Left renal cortex interstitium (tissue), 4 donors: ENCODE measurements at regions not wholly inside any gene's neighbourhood (a gene's known extent, or its start where the extent isn't known, plus 50 kb on each side); places are given as distances from the start of the nearest gene placed in this dataset.
A peak's percentile ranks its signal among the peaks of the same experiment; 100 is the strongest.

Experiments
- DNase-seq, 4 donors: peaks; one replicate each; pipeline ENCODE4 v3.0.0-alpha.2; 2013; ENCODE audit warnings: low read depth in 4 of 4, low spot score in 2 of 4, missing footprints in 1 of 4

DNA sequence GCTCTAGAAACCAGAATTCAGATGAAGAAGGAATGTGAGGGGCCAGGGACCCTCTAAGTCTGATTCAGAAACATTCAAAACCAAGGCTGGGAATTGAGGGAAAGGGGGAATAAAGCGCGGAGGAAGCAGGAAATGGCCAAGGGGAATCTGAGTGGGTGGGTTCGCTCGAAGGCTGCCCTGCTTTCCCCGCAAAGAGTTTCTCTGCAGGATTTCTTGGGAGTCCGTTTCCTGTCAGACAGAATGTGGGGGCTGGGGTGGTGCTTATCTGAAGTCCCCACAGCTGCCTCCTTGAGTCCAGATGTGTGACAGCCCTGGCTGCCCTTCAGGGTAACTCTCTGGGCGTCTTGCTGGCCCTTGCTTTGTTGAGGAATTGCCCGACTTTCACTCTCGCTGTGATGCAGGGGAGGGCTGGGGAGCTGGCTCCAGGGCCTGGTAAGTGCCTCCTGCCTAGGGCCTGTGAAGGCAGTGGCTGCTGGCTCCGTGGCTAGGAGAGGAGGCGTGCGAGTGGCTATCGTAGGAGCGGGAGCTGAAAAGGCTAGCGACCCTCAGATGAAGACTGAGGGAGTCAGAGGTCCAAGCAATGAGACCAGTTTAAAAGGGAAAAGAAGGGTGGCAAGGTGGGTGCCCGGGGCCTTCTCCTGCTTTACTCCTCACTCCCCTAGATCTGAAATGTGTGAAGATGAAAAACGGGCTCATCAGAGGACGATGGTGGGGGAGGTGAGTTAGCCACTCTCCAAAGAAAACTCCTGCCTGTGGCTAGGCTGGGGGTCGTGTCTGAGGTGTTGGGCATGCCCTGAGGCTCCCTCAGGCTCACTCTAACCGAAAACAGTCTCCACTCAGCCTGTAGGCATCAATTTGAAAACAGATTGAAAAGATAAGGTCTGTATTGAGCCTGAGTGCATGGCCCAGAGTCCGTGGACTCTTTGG lies 143.9 kb upstream of the UMPS start:
- no peak for DNase-seq

GRCh38 chr3:124587053-124587408 lies 143.2 kb upstream of the UMPS start:
- DNase-seq: no peak

- DNase-seq: no peak
These were observed 142.2 kb upstream of the UMPS start for GRCh38 chr3:124588036-124588435.

- no peak for DNase-seq
These were observed 141.5 kb upstream of the UMPS start for GRCh38 chr3:124588794-124589193.

- no peak for DNase-seq
These were observed 138.6 kb upstream of the UMPS start for GRCh38 chr3:124591699-124592098.

DNA sequence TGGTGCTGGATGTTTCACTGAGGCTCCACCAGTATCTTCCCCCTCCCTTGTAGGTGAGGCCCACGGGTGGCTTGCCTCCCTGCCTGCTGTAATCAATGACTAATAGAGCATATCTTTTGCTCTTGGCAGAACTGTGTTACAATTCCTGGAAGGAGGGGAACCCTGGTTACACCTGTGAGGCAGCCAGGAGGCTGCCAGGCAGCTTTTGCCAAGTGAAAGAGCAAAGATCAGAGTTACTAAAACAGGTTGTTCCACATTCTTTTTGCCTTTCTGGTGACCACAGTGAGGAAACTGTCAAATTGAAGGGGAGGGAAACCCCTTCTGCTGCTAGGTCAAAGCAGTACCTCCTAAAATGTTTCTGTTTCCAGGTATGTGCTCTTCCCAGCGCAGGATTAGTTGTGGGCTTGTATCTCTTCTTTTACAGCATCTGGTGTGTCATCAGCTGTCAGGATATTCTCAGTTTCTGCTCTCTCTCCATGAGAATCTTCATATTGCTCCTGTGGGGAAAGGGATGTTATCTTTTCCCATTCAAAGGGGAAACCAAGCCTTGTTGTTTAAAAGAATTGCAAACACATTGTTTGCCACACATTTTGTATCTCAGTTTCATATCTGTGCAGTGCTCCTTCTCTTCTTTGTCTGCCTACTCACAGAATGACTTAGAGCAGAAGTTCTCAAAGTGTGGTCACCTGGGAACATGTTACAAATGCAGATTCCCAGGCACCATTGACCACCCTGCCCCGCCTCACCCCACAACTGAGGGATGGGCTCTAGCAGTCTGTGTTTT lies 137.4 kb upstream of the UMPS start:
- peak in 1 of 4 donors; percentile 45 for DNase-seq

GRCh38 chr3:124593442-124593829 lies 136.8 kb upstream of the UMPS start:
- DNase-seq: no peak

DNA sequence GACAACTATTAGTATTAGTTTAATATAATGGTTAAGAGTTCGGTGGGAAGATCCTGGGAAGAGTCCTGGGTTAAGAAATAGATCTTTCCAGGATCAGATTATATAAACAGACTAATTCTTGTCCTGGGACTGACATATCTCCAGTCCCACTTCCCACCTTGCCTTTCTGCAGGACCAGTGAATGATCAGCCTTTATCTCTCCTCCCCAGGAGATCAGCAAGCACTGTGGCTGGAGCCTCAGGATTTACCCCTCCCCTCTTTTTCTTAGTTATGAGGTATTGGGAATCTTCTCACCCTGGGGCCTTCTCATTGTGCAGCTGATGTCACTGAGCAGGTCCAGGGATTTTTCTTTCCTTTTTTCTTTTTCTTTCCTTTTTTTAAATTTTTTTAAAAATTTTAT lies 135.7 kb upstream of the UMPS start:
- DNase-seq: no peak

GRCh38 chr3:124597273-124597672 lies 133.0 kb upstream of the UMPS start:
- DNase-seq: no peak

DNA sequence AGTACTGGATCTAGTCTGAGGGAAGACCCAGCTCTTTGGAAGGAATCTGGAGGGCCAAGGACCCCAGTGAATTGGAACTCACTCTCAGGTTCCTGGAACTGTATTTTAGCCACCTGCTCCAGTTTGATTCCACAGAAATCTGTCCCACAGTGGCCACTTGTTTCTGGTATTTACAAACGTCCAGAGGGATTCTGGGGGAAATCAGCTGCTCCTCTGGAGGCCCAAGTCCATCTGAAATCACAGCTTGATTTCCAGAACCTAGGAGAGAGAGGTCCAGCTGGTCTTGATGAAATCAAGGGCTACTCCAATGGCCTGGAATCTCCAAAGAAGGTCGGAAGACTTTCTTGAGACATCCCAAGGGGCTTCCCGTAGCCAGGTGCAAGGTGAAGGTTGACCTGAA lies 132.3 kb upstream of the UMPS start:
- no peak for DNase-seq

DNA sequence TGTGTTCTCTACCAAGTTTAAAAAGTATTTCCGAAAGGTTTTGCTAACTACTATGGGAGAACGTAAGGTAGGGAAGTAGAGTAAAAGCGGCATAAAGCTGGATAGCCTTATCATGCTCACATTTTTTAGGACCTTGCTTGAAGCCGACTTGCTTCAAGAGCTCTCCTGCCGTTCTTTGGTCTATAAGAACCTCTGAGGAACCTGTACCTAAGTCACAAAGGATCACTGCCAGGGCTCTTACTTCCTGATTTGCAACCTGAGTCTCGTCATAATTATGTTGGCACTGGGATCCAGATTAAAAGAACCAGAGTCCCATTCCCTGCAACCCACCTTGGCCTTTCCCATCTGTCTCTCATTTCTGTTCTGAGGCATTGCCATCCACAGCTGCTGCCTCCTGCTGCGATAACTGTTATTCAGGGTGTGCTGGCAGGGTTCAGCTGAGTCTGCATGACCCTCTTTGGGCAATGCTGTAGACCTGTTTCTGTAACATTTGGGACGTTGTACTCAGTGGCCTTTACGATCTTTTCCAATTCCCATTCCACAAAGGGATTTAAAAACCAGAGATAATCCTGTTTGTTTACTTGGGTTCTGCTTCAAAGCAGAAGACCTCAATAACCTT lies 131.0 kb upstream of the UMPS start:
- DNase-seq: no peak

DNA sequence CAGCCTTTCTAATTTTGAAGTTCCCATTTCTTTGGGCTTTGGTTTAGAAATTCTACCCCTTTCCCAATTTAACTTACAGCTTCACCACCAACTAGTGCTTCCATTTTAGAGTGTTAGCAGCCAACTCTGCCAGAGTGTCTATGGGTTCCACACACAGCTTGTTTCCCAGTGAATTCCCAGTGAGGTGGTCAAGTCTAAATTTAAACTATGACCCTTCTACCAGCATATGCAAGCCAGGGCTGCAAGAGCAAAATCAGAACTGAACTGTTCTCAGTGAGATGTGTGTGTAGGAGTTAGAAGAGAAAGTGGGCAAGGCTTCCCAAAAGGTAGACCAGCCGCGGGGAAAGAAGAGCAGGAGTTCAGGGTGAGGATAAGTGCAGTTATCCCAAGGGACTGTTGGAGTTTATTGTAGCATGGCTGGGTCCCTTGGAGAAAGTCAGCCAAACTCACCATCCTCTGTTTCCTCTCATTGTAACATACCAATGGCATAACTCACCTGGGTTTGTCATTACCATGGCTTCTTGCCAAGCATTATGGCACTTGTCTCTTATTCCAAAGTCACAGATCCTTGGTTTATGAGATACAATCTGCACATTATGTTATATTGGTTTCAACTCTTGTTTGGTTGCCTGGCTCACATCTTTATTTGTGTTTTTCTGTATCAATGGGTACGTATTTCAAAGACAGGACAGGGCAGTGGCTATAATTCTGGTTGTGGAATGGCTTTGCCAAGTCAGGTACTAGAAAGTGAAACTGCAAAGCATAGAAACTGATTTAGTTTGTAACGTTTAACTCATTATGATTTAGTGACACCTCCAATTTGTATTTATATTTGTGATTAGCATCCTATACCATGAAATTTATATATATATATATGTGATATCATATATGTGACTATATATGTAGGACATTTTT lies 130.2 kb upstream of the UMPS start:
- no peak for DNase-seq

DNA sequence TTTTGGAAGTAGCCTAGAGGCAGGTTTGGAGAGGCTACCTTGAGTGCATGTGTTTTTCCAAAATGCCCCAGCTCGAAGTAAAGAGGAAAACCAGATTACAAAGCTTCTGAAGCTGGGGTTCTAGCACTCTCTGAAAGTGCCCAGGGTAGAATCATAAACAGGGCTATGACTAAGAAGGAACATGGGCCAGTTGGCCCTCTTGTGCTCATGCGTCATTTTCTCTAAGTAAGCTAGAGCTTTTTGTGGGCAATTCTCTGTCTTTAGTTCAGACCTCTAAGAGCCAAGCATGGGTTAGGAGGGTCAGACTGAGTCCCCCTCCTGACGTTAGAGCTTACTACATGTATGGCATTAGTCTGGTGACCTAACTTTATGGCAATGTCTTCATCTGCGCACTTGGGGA lies 129.5 kb upstream of the UMPS start:
- DNase-seq: no peak

- DNase-seq: no peak
These were observed 129.1 kb upstream of the UMPS start for GRCh38 chr3:124601190-124601589.

- DNase-seq: no peak
These were observed 127.1 kb upstream of the UMPS start for GRCh38 chr3:124602980-124603627.

- DNase-seq: no peak
These were observed 124.3 kb upstream of the UMPS start for GRCh38 chr3:124605781-124606579.

- DNase-seq: no peak
These were observed 123.1 kb upstream of the UMPS start for GRCh38 chr3:124607163-124607562.

- DNase-seq: no peak
These were observed 120.8 kb upstream of the UMPS start for GRCh38 chr3:124609402-124609801.

DNA sequence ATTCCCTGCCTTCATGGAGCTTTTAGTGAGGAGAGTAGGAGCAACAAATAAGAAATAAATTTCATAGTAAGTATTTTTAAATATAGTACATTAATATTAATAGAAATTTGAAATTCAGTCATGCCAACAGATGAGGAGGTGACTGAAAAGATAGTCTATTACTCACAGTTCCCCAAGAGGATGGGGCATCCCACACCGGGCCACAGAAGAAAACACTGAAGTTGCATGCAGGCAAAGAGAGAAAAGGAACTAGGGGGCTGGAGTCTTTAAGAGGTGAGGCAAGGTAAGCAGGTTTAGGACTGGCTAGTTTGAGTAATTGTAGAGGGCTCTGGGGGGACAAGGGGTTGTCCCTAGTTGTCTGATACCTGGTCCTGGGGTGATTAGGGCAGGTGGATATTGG lies 120.1 kb upstream of the UMPS start:
- DNase-seq: no peak
